ENCODE measurements at regions not wholly inside any gene's neighbourhood (a gene's known extent, or its start where the extent isn't known, plus 50 kb on each side); places are given as distances from the start of the nearest gene placed in this dataset.
A peak's percentile ranks its signal among the peaks of the same experiment; 100 is the strongest.

DNA sequence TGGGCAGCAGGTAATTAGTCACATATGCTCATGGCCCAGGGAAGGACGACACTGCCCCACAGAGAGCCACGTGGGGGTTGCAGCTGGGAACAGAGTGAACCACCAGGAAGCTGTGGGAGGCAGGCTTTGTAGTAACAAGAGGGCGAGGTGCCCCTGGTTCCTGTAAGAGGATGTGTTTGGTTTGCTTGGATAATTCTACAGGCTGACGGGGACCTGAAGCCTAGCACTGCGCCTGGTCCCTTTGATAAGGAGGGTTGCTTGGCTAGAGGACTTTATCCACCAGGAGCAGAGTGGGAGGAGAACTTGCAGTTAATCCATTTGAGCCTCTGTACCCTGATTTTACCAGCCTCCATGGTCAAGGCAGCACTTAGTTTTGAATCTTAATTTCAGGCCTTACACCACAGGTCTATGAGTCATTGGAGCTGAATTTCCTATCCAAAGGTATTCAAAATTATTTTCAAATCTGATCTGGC, 67.4 kb upstream of the CLDN10 start:
- Histone ChIP-seq H3K79me2 (ENCODE audit: low read depth) (no peaks in the 10 kb centered on the region), H3K36me3 (no peaks in the 10 kb centered on the region), H3K9ac (no peak overlapping the region), H3K9me3 (ENCODE audit: low read depth) (no peaks in the 10 kb centered on the region), H3K4me2 (no peak overlapping the region), H3K27me3 (no peaks in the 10 kb centered on the region), H4K20me1 (ENCODE audit: low read depth) (no peaks in the 10 kb centered on the region), H3F3A (ENCODE audit: low read depth) (no peaks in the 10 kb centered on the region), H3K4me3 (no peak overlapping the region), H3K4me1 (no peaks in the 10 kb centered on the region), H2AFZ (replicated peaks) (no peak overlapping the region), H3K27ac (no peak overlapping the region)
- DNase-seq (ENCODE audit: low spot score) = no peak
- TF ChIP-seq, protein P1, sequence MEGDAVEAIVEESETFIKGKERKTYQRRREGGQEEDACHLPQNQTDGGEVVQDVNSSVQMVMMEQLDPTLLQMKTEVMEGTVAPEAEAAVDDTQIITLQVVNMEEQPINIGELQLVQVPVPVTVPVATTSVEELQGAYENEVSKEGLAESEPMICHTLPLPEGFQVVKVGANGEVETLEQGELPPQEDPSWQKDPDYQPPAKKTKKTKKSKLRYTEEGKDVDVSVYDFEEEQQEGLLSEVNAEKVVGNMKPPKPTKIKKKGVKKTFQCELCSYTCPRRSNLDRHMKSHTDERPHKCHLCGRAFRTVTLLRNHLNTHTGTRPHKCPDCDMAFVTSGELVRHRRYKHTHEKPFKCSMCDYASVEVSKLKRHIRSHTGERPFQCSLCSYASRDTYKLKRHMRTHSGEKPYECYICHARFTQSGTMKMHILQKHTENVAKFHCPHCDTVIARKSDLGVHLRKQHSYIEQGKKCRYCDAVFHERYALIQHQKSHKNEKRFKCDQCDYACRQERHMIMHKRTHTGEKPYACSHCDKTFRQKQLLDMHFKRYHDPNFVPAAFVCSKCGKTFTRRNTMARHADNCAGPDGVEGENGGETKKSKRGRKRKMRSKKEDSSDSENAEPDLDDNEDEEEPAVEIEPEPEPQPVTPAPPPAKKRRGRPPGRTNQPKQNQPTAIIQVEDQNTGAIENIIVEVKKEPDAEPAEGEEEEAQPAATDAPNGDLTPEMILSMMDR (IDR thresholded peaks at IDR 0.05) = no peak
- TF ChIP-seq EZH2 (IDR thresholded peaks at IDR 0.05) (no peak), EZH2phosphoT487 (IDR thresholded peaks at IDR 0.05) (no peak)
- Mint-ChIP-seq H3K27me3 (ENCODE audit: insufficient read depth, low read depth) (peaks cover 4% of the 10 kb centered on the region), H3K9me3 (peaks cover 11% of the 10 kb centered on the region), H3K27ac (no peak overlapping the region), H3K4me3 (no peak overlapping the region), H3K36me3 (no peaks in the 10 kb centered on the region), H3K4me1 (no peaks in the 10 kb centered on the region)

DNA sequence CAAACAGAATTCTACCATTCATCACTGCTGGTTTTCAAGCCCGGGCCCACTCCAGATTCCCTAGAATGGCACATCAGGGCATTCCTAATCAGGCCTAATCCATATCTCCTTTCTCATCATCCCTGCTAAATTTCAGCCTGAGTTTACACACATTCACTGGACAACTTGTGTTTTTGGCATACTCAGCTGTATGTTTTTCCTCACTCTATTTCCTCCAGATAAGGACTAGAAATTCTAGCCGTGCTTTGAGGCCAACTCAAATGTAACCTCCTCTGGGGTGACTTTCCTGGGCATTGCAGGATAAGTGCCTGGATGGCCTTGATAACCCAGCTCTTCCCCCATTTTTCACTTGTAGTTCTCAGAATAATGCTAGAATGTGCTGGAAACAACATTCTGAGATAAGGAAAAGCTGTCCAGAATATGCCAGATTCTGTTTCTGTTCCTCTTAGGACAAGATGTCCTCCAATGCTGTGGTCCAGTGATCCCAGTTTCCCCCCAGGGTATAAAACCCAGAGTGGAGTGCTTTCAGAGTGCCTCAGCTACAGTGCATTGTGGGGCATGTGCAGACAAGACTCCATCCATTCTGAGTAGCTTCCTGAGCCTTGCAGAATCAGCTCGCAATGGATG, 66.9 kb upstream of the CLDN10 start:
- Mint-ChIP-seq H3K27ac (no peak overlapping the region), H3K36me3 (no peaks in the 10 kb centered on the region), H3K4me1 (no peaks in the 10 kb centered on the region), H3K27me3 (ENCODE audit: insufficient read depth, low read depth) (peaks cover 4% of the 10 kb centered on the region), H3K4me3 (no peak overlapping the region), H3K9me3 (peaks cover 16% of the 10 kb centered on the region)
- Histone ChIP-seq H3K4me3 (no peak overlapping the region), H3K4me1 (no peaks in the 10 kb centered on the region), H3K9ac (no peak overlapping the region), H3K4me2 (no peak overlapping the region), H4K20me1 (ENCODE audit: low read depth) (no peaks in the 10 kb centered on the region), H2AFZ (replicated peaks) (no peak overlapping the region), H3F3A (ENCODE audit: low read depth) (no peaks in the 10 kb centered on the region), H3K27me3 (no peaks in the 10 kb centered on the region), H3K79me2 (ENCODE audit: low read depth) (no peaks in the 10 kb centered on the region), H3K27ac (no peak overlapping the region), H3K36me3 (no peaks in the 10 kb centered on the region), H3K9me3 (ENCODE audit: low read depth) (no peaks in the 10 kb centered on the region)
- TF ChIP-seq EZH2 (IDR thresholded peaks at IDR 0.05) (no peak), EZH2phosphoT487 (IDR thresholded peaks at IDR 0.05) (no peak)
- TF ChIP-seq, protein P1 (IDR thresholded peaks at IDR 0.05) = no peak
- no peak for DNase-seq (ENCODE audit: low spot score)

DNA sequence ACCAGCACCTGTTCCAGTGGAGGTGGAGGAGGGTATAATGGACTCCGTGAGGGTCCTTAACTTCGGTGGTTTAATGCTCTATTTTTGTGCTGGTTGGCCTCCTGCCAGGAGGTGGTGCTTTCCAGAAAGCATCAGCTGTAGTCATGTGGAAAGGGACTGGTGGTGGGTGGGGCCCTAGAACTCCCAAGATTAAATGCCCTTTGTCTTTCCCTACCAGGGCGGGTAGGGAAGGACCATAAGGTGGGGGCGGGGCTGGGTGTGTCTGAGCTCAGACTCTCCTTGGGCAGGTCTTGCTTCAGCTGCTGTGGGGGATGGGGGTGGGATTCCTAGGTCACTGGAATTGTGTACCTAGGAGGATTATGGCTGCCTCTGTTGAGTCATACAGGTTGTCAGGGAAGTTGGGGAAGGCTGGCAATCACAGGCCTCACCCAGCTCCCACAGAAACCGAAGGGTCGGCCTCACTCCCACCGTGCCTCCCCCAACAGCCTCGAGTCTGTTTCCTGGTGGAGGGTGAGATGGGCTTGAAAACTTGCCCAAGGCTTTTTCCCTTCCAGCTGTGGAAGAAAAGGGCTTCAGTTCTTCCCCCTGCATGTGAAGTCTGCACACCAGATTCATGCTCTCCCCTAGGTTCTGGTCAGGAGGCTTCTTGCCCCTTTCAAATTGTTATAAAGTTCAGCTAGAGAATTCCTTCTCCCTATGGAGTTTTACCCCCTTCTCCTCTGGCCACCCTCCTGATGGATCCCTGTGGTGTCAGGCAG, 60.3 kb upstream of the CLDN10 start:
- Mint-ChIP-seq H3K27ac (no peak overlapping the region), H3K9me3 (peaks cover 38% of the 10 kb centered on the region), H3K36me3 (no peaks in the 10 kb centered on the region), H3K4me3 (no peak overlapping the region), H3K4me1 (no peaks in the 10 kb centered on the region), H3K27me3 (ENCODE audit: insufficient read depth, low read depth) (peaks cover 4% of the 10 kb centered on the region)
- H2AFZ ChIP-seq (replicated peaks) = no peak overlapping the region
- H3K4me3 ChIP-seq = no peak overlapping the region
- no peaks in the 10 kb centered on the region for H3K79me2 ChIP-seq (ENCODE audit: low read depth)
- DNase-seq (ENCODE audit: low spot score) = peak; percentile 13
- H3K9ac ChIP-seq = no peak overlapping the region
- no peaks in the 10 kb centered on the region for H3K36me3 ChIP-seq
- TF ChIP-seq EZH2 (IDR thresholded peaks at IDR 0.05) (no peak), EZH2phosphoT487 (IDR thresholded peaks at IDR 0.05) (no peak)
- TF ChIP-seq, protein P1 (IDR thresholded peaks at IDR 0.05) = no peak
- no peaks in the 10 kb centered on the region for H3K9me3 ChIP-seq (ENCODE audit: low read depth)
- no peaks in the 10 kb centered on the region for H3K4me1 ChIP-seq
- no peak overlapping the region for H3K27ac ChIP-seq
- no peaks in the 10 kb centered on the region for H3F3A ChIP-seq (ENCODE audit: low read depth)
- no peaks in the 10 kb centered on the region for H3K27me3 ChIP-seq
- no peak overlapping the region for H3K4me2 ChIP-seq
- H4K20me1 ChIP-seq (ENCODE audit: low read depth) = no peaks in the 10 kb centered on the region

Measured in neural progenitor cell (in vitro differentiated cells).